GM13977 (cell line): ENCODE measurements at regions not wholly inside any gene's neighbourhood (a gene's known extent, or its start where the extent isn't known, plus 50 kb on each side); places are given as distances from the start of the nearest gene placed in this dataset.

Experiments used
- DNase-seq: peaks from one replicate; pipeline ENCODE4 v3.0.0; 2012; ENCODE audit warnings: low spot score
- CTCF ChIP-seq: IDR thresholded peaks from 2 replicates; pipeline ENCODE4 v1.5.1; 2012; ENCODE audit warnings: mild to moderate bottlenecking, control low read depth; ENCODE audit not compliant: insufficient read depth; ENCODE audit errors: extremely low read depth, missing control alignments
- in situ Hi-C: fragments of 300-500 bp; cut with MboI; formaldehyde crosslinking; loops from one replicate; pipeline ENCODE4 v1.12.0; 2022; ENCODE audit warnings: low sequenced_read_pairs, low pct_unique_long_range_greater_than_20kb, mixed read lengths, inconsistent platforms; ENCODE audit not compliant: unreplicated experiment

GRCh38 chr3:55313666-55314065 lies 173.4 kb downstream of the WNT5A start:
- in situ Hi-C loops, result no loop called here
- TF ChIP-seq CTCF, result no peak

GRCh38 chr3:55309336-55309735 lies 177.8 kb downstream of the WNT5A start:
- in situ Hi-C loops, result no loop called here
- no peak for TF ChIP-seq CTCF
- no peak for DNase-seq

More at GRCh38 chr3:55313666-55314065, 173.4 kb downstream of the WNT5A start:
- no peak for DNase-seq

- DNase-seq, result no peak
- no peak for TF ChIP-seq CTCF
- in situ Hi-C loops, result no loop called here
These were observed 179.5 kb downstream of the WNT5A start for GRCh38 chr3:55307622-55308021.

GRCh38 chr3:55305696-55306485 lies 181.2 kb downstream of the WNT5A start:
- in situ Hi-C loops, result no loop called here
- TF ChIP-seq CTCF, result no peak
- DNase-seq, result no peak

GRCh38 chr3:55300701-55301100 lies 186.4 kb downstream of the WNT5A start:
- DNase-seq, result no peak
- TF ChIP-seq CTCF, result no peak
- in situ Hi-C loops, result no loop called here

GRCh38 chr3:55297706-55298105 lies 189.4 kb downstream of the WNT5A start:
- no peak for DNase-seq
- in situ Hi-C loops, result no loop called here
- no peak for TF ChIP-seq CTCF
